ENCODE measurements at regions not wholly inside any gene's neighbourhood (a gene's known extent, or its start where the extent isn't known, plus 50 kb on each side); places are given as distances from the start of the nearest gene placed in this dataset.

- H3K36me3 Mint-ChIP-seq = peaks cover 5% of the 10 kb centered on the region
- no peak for TF ChIP-seq ARID4B (CRISPR knock-in tag; IDR thresholded peaks at IDR 0.05; ENCODE audit: borderline replicate concordance)
- no peak for TF ChIP-seq OVOL2 (CRISPR knock-in tag; IDR thresholded peaks at IDR 0.05; ENCODE audit: borderline replicate concordance)
- no peak for TF ChIP-seq ZNF219 (CRISPR knock-in tag; IDR thresholded peaks at IDR 0.05; ENCODE audit: borderline replicate concordance)
- no peak for TF ChIP-seq NFYB (CRISPR knock-in tag; conservative IDR thresholded peaks at IDR 0.05; ENCODE audit: low read depth)
- TF ChIP-seq ZNF671 (CRISPR knock-in tag; IDR thresholded peaks at IDR 0.05) = no peak
- TF ChIP-seq ZNF232 (CRISPR knock-in tag; IDR thresholded peaks at IDR 0.05) = no peak
- TF ChIP-seq TP53 (CRISPR knock-in tag; IDR thresholded peaks at IDR 0.05) = no peak
- no peak for TF ChIP-seq ZNF281 (CRISPR knock-in tag; IDR thresholded peaks at IDR 0.05)
- TF ChIP-seq ERG (CRISPR knock-in tag; IDR thresholded peaks at IDR 0.05) = no peak
- no peak for TF ChIP-seq FOXJ3 (CRISPR knock-in tag; IDR thresholded peaks at IDR 0.05; ENCODE audit: borderline replicate concordance)
- TF ChIP-seq ZNF121 (CRISPR knock-in tag; IDR thresholded peaks at IDR 0.05) = no peak
- H3K4me3 Mint-ChIP-seq = no peak overlapping the region
- H3K27ac Mint-ChIP-seq = no peak overlapping the region
- DNase-seq (ENCODE audit: low spot score) (no peak), ATAC-seq (no peak)
- H3K4me1 Mint-ChIP-seq = no peaks in the 10 kb centered on the region
- CTCF ChIA-PET = no interaction called here
- peaks cover 12% of the 10 kb centered on the region for H3K9me3 Mint-ChIP-seq
- POLR2A ChIA-PET = no interaction called here
- no peaks in the 10 kb centered on the region; the same call in 1 of the 2 replicates for H3K27me3 Mint-ChIP-seq (ENCODE audit: low read depth)
These were observed 451.1 kb downstream of the HS3ST3B1 start for GRCh38 chr17:14752011-14752410.

GRCh38 chr17:14750866-14751265 lies 450.0 kb downstream of the HS3ST3B1 start:
- H3K4me3 Mint-ChIP-seq = no peak overlapping the region
- H3K27ac Mint-ChIP-seq = no peak overlapping the region
- peaks cover 5% of the 10 kb centered on the region for H3K36me3 Mint-ChIP-seq
- TF ChIP-seq E2F4 (CRISPR knock-in tag; IDR thresholded peaks at IDR 0.05; ENCODE audit: borderline replicate concordance, low read depth) = no peak
- TF ChIP-seq ZNF121 (CRISPR knock-in tag; IDR thresholded peaks at IDR 0.05) = no peak
- no peak for TF ChIP-seq ZNF425 (CRISPR knock-in tag; conservative IDR thresholded peaks at IDR 0.05)
- TF ChIP-seq NFE2L1 (CRISPR knock-in tag; IDR thresholded peaks at IDR 0.05) = no peak
- TF ChIP-seq NR3C1 (CRISPR knock-in tag; conservative IDR thresholded peaks at IDR 0.05; ENCODE audit: low read depth) = no peak
- no peak for TF ChIP-seq ZNF532 (CRISPR knock-in tag; IDR thresholded peaks at IDR 0.05; ENCODE audit: borderline replicate concordance)
- ChIA-PET CTCF (no interaction called here), POLR2A (no interaction called here)
- DNase-seq (ENCODE audit: low spot score) (no peak), ATAC-seq (no peak)
- H3K9me3 Mint-ChIP-seq = peaks cover 10% of the 10 kb centered on the region
- H3K4me1 Mint-ChIP-seq = no peaks in the 10 kb centered on the region
- H3K27me3 Mint-ChIP-seq (ENCODE audit: low read depth) = no peaks in the 10 kb centered on the region

Measured in WTC11 (cell line).